Loucy (cell line): ENCODE measurements at regions not wholly inside any gene's neighbourhood (a gene's known extent, or its start where the extent isn't known, plus 50 kb on each side); places are given as distances from the start of the nearest gene placed in this dataset.
A peak's percentile ranks its signal among the peaks of the same experiment; 100 is the strongest.

Experiments
- H2AFZ ChIP-seq: fragments of 200-600 bp; sonication (generic); 2 replicates; pipeline ENCODE4 v1.6.0; 2016; ENCODE audit warnings: antibody characterized with exemption, mild to moderate bottlenecking, low read length, moderate library complexity
- H3F3A ChIP-seq: fragments of 200-600 bp; 2 replicates; pipeline ENCODE4 v1.6.0; 2016; ENCODE audit warnings: antibody characterized with exemption, low read depth, mild to moderate bottlenecking
- H3K27me3 ChIP-seq: fragments of 200-600 bp; sonication (generic); 2 replicates; pipeline ENCODE4 v1.6.1; 2014; ENCODE audit warnings: low read length, mild to moderate bottlenecking; ENCODE audit not compliant: insufficient read depth, poor library complexity, severe bottlenecking
- H3K36me3 ChIP-seq: fragments of 200-600 bp; sonication (generic); 2 replicates; pipeline ENCODE4 v1.6.1; 2016; ENCODE audit warnings: low read length; ENCODE audit not compliant: insufficient read depth
- H3K4me1 ChIP-seq: fragments of 200-600 bp; sonication (generic); 2 replicates; pipeline ENCODE4 v1.5.1; 2014; ENCODE audit warnings: low read length, mild to moderate bottlenecking; ENCODE audit not compliant: insufficient read depth, poor library complexity, severe bottlenecking
- H3K4me2 ChIP-seq: fragments of 200-600 bp; sonication (generic); 2 replicates; pipeline ENCODE4 v1.6.0; 2014; ENCODE audit warnings: antibody characterized with exemption, low read length, low read depth, mild to moderate bottlenecking; ENCODE audit not compliant: poor library complexity, severe bottlenecking
- H3K4me3 ChIP-seq: fragments of 200-600 bp; sonication (generic); 2 replicates; pipeline ENCODE4 v1.5.1; 2014; ENCODE audit warnings: low read length, mild to moderate bottlenecking, mixed read lengths; ENCODE audit not compliant: poor library complexity, severe bottlenecking
- H3K79me2 ChIP-seq: fragments of 200-600 bp; sonication (generic); 2 replicates; pipeline ENCODE4 v1.6.1; 2014; ENCODE audit warnings: low read length; ENCODE audit not compliant: insufficient read depth
- H3K9ac ChIP-seq: fragments of 200-600 bp; sonication (generic); 2 replicates; pipeline ENCODE4 v1.6.0; 2014; ENCODE audit warnings: mild to moderate bottlenecking, low read depth, low read length, moderate library complexity; ENCODE audit not compliant: poor library complexity, severe bottlenecking
- H3K9me2 ChIP-seq: fragments of 200-600 bp; sonication (generic); replicated peaks from 2 replicates; pipeline ENCODE4 v1.6.1; 2016; ENCODE audit warnings: low read depth, low read length, mixed read lengths
- H3K9me3 ChIP-seq: fragments of 200-600 bp; sonication (generic); 2 replicates; pipeline ENCODE4 v1.6.1; 2014; ENCODE audit warnings: mild to moderate bottlenecking, antibody characterized with exemption, low read length, low read depth; ENCODE audit not compliant: insufficient read depth
- H4K20me1 ChIP-seq: fragments of 200-600 bp; sonication (generic); 2 replicates; pipeline ENCODE4 v1.6.0; 2014; ENCODE audit warnings: antibody characterized with exemption, low read length, mild to moderate bottlenecking; ENCODE audit not compliant: insufficient read depth, poor library complexity, severe bottlenecking
- EZH2phosphoT487 ChIP-seq: fragments of 200-600 bp; IDR thresholded peaks from 2 replicates; pipeline ENCODE4 v1.6.1; 2018; ENCODE audit warnings: antibody characterized with exemption, mild to moderate bottlenecking, moderate library complexity, borderline replicate concordance
- TF ChIP-seq, protein P1 (sequence below): fragments of 200-600 bp; sonication (generic); conservative IDR thresholded peaks from 2 replicates; pipeline ENCODE4 v1.5.1; 2014; ENCODE audit warnings: mild to moderate bottlenecking, antibody characterized with exemption, low read length

DNA sequence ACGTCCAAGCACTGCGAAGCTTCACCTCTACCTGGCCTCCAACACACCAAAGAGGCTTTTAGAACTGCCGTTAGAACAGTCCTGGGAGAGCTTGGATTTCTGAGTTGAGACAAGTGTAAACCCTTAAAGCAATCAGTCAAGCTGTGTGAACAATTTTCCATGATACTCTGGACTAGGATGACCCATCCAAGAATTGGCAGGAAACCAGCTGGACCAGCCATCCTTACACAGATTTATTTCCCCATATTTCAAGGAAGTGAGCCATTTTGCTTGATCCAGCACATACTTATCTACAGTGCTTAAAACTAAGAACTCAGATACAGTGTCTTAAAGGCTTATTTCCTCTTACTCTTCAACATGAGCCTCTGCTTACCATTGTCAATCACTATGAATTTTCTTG lies 340.7 kb upstream of the HS3ST1 start:
- TF ChIP-seq EZH2phosphoT487, result no peak
- TF ChIP-seq, protein P1, sequence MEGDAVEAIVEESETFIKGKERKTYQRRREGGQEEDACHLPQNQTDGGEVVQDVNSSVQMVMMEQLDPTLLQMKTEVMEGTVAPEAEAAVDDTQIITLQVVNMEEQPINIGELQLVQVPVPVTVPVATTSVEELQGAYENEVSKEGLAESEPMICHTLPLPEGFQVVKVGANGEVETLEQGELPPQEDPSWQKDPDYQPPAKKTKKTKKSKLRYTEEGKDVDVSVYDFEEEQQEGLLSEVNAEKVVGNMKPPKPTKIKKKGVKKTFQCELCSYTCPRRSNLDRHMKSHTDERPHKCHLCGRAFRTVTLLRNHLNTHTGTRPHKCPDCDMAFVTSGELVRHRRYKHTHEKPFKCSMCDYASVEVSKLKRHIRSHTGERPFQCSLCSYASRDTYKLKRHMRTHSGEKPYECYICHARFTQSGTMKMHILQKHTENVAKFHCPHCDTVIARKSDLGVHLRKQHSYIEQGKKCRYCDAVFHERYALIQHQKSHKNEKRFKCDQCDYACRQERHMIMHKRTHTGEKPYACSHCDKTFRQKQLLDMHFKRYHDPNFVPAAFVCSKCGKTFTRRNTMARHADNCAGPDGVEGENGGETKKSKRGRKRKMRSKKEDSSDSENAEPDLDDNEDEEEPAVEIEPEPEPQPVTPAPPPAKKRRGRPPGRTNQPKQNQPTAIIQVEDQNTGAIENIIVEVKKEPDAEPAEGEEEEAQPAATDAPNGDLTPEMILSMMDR, result no peak
- no peaks in the 10 kb centered on the region for H3F3A ChIP-seq
- no peak overlapping the region for H2AFZ ChIP-seq
- H3K9ac ChIP-seq, result no peak overlapping the region
- H3K4me3 ChIP-seq, result no peak overlapping the region
- H3K4me1 ChIP-seq, result no peaks in the 10 kb centered on the region
- H3K27me3 ChIP-seq, result no peaks in the 10 kb centered on the region
- H3K36me3 ChIP-seq, result no peaks in the 10 kb centered on the region
- H3K9me3 ChIP-seq, result no peaks in the 10 kb centered on the region
- no peaks in the 10 kb centered on the region for H3K9me2 ChIP-seq
- no peak overlapping the region for H3K4me2 ChIP-seq
- no peaks in the 10 kb centered on the region for H3K79me2 ChIP-seq
- no peaks in the 10 kb centered on the region for H4K20me1 ChIP-seq

DNA sequence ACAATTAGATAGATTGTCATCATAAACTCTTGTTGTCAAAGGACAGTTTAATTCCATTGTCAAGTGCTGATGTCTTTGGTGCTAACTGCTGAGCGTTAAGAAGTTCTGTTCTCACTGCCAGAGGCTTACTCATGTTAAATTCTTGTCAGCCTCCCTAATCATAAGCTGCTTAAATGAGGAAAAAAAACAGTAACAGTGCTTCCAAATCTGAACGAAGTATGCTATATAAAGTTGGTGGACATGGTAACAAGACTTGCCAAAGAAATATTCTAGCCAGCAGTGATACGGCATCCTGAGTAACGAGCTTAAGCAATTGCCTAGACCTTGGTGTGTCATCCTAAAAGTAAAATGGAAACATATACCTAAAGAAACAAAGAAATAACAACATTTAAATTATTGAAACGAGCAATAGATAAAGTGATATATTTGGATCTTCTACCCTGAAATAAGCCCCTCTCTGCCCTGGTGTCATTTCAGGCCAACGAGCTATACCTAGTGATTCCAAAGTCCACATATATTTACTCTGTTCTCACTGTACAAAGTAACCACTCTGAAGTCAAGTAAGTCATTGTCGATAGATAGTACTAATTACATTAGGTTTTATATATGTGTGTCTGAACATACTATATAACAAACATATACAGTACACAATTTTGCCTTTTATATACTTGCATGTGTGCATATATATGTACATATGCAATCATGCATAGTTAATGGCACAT lies 339.7 kb upstream of the HS3ST1 start:
- H3K4me2 ChIP-seq, result no peak overlapping the region
- no peak overlapping the region for H3K9ac ChIP-seq
- H3F3A ChIP-seq, result no peaks in the 10 kb centered on the region
- no peaks in the 10 kb centered on the region for H3K27me3 ChIP-seq
- no peak overlapping the region for H3K4me3 ChIP-seq
- no peak overlapping the region for H2AFZ ChIP-seq
- no peaks in the 10 kb centered on the region for H3K79me2 ChIP-seq
- H3K9me3 ChIP-seq, result no peaks in the 10 kb centered on the region
- TF ChIP-seq EZH2phosphoT487, result no peak
- TF ChIP-seq, protein P1, result no peak
- H4K20me1 ChIP-seq, result no peaks in the 10 kb centered on the region
- no peaks in the 10 kb centered on the region for H3K4me1 ChIP-seq
- no peaks in the 10 kb centered on the region for H3K36me3 ChIP-seq
- no peaks in the 10 kb centered on the region for H3K9me2 ChIP-seq

DNA sequence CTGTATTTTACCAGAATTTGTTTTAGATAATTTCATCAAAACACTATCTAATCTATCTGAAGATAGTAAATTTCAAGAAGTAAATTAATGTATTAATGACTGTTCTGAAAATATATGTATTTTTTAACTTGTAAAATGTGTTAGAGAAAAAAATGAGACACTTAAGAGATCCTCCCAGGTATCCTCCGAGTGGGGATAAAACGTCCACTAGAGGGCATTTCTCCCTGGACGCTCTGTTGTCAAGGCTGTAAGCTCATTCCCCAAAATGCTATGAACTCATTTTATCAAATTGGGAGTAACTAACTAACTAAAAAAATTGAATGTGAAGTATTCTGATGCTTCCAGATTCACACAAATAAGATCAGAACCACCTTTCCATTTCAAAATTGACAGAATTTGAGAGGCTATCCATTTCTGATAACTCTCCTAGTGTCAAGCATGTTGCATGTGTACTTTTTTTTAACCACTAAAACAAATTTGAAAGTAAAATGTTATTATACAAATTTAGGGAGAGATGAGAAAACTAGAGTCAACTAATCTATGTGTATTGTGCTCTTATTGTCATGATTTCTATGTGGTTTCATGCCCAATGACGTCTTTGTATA lies 337.3 kb upstream of the HS3ST1 start:
- Histone ChIP-seq H3K9me2 (no peaks in the 10 kb centered on the region), H3K27me3 (no peaks in the 10 kb centered on the region), H3K79me2 (no peaks in the 10 kb centered on the region), H3K9ac (no peak overlapping the region), H3K4me1 (no peaks in the 10 kb centered on the region), H3K9me3 (no peaks in the 10 kb centered on the region), H3F3A (no peaks in the 10 kb centered on the region), H2AFZ (no peak overlapping the region), H3K4me2 (no peak overlapping the region), H4K20me1 (no peaks in the 10 kb centered on the region), H3K4me3 (no peak overlapping the region), H3K36me3 (no peaks in the 10 kb centered on the region)
- TF ChIP-seq EZH2phosphoT487, result no peak
- TF ChIP-seq, protein P1, result peak; percentile 93
